ENCODE measurements at regions not wholly inside any gene's neighbourhood (a gene's known extent, or its start where the extent isn't known, plus 50 kb on each side); places are given as distances from the start of the nearest gene placed in this dataset.

GRCh38 chr20:57075603-57076002 is 190.8 kb downstream of the BMP7 start:
- TF ChIP-seq EZH2 (IDR thresholded peaks at IDR 0.05) (no peak), POLR2AphosphoS5 (IDR thresholded peaks at IDR 0.05; ENCODE audit: borderline replicate concordance, low read depth, low read length) (no peak)
